HCT116 (cell line): ENCODE measurements at regions not wholly inside any gene's neighbourhood (a gene's known extent, or its start where the extent isn't known, plus 50 kb on each side); places are given as distances from the start of the nearest gene placed in this dataset.

Experiments used
- ATAC-seq: fragments of 200-7000 bp; cut with Tn5 transposase; 2 replicates; pipeline ENCODE4 v1.9.1; 2020; ENCODE audit warnings: mild to moderate bottlenecking, moderate library complexity
- BruUV-seq: library from RNA; stranded (reverse); fragments of 400-500 nt; replicated peaks from 2 replicates; lab custom pipeline; 2021; lab: Mats Ljungman, UMichigan
- CTCF ChIA-PET: fragments of 300-600 bp; sonication (Branson Sonifier 250); formaldehyde crosslinking; loops from one replicate; lab custom pipeline; 2021; ENCODE audit warnings: antibody characterized with exemption; lab: Charles Lee
- POLR2A ChIA-PET: fragments of 300-600, 350-600 bp; sonication (Branson Sonifier 250); formaldehyde crosslinking; loops from one replicate; lab custom pipeline; 2021; ENCODE audit warnings: antibody characterized with exemption; lab: Charles Lee
- RAD21 ChIA-PET, 2 experiments: fragments of 300-600 bp; sonication (Branson Sonifier 250); formaldehyde crosslinking; loops; one replicate each; lab custom pipeline; 2023; ENCODE audit warnings: low total read pairs in 2 of 2; ENCODE audit not compliant: uncharacterized antibody in 2 of 2, unreplicated experiment in 2 of 2, low non-redundant PET in 1 of 2; lab: Charles Lee
- DNase-seq: peaks from one replicate; pipeline ENCODE4 v3.0.0-alpha.2; 2010; ENCODE audit warnings: low read depth, low spot score
- H2AFZ ChIP-seq: fragments of 200-600 bp; shearing (Covaris generic), sonication (generic); 2 replicates; pipeline ENCODE4 v1.6.1; 2017; ENCODE audit warnings: low read depth, mixed run types, mixed read lengths, antibody characterized with exemption, low read length; ENCODE audit not compliant: poor library complexity, severe bottlenecking
- H3K27ac ChIP-seq: 2 replicates; pipeline ENCODE4 v1.5.1; 2012; ENCODE audit warnings: low read depth, low read length
- H3K27me3 ChIP-seq: fragments of 200-600 bp; sonication (generic); 2 replicates; pipeline ENCODE4 v1.6.1; 2016; ENCODE audit warnings: mixed run types, low read length, mixed read lengths; ENCODE audit not compliant: insufficient read depth
- H3K36me3 ChIP-seq, 2 experiments: fragments of 200-500 bp in 1 of 2; fragments of 200-600 bp in 1 of 2; sonication (Bioruptor generic) in 1 of 2; sonication (generic) in 1 of 2; 2 replicates each; pipeline versions ENCODE4 v1.5.1 to v1.6.1; 2014 to 2016; ENCODE audit warnings: low read length in 2 of 2, inconsistent platforms in 1 of 2, mixed read lengths in 1 of 2, mixed run types in 1 of 2; ENCODE audit not compliant: insufficient read depth in 2 of 2, control insufficient read depth in 1 of 2
- H3K4me1 ChIP-seq, 2 experiments: fragments of 200-600 bp in 1 of 2; sonication (generic) in 1 of 2; 2 replicates each; pipeline versions ENCODE4 v1.5.1 to v1.6.1; 2012 to 2017; ENCODE audit warnings: low read length in 2 of 2, inconsistent platforms in 1 of 2, mild to moderate bottlenecking in 1 of 2, mixed read lengths in 1 of 2, mixed run types in 1 of 2, moderate library complexity in 1 of 2; ENCODE audit not compliant: insufficient read depth in 2 of 2, control insufficient read depth in 1 of 2
- H3K4me2 ChIP-seq: fragments of 200-600 bp; sonication (generic); 2 replicates; pipeline ENCODE4 v1.6.1; 2017; ENCODE audit warnings: mixed run types, low read length, mixed read lengths
- H3K4me3 ChIP-seq, 2 experiments: fragments of 200-600 bp in 1 of 2; sonication (generic) in 1 of 2; replicated peaks in 1 of 2; 2 replicates each; pipeline ENCODE4 v1.5.1; 2011 to 2016; ENCODE audit warnings: low read length in 2 of 2, control low read depth in 1 of 2, low read depth in 1 of 2, mild to moderate bottlenecking in 1 of 2, mixed read lengths in 1 of 2, mixed run types in 1 of 2
- H3K79me2 ChIP-seq: fragments of 200-600 bp; sonication (generic); 2 replicates; pipeline ENCODE4 v1.6.1; 2017; ENCODE audit warnings: mild to moderate bottlenecking, mixed run types, low read length, moderate library complexity, mixed read lengths; ENCODE audit not compliant: insufficient read depth
- H3K9ac ChIP-seq: fragments of 200-600 bp; sonication (generic); 2 replicates; pipeline ENCODE4 v1.6.1; 2016; ENCODE audit warnings: low read length, mixed read lengths
- H3K9me2 ChIP-seq: fragments of 200-600 bp; sonication (generic), shearing (Covaris generic); 2 replicates; pipeline ENCODE4 v1.6.1; 2017; ENCODE audit warnings: mixed run types, mild to moderate bottlenecking, moderate library complexity; ENCODE audit not compliant: insufficient read depth
- H3K9me3 ChIP-seq, 2 experiments: fragments of 200-500 bp in 1 of 2; fragments of 200-600 bp in 1 of 2; sonication (Bioruptor generic) in 1 of 2; sonication (generic) in 1 of 2; 2 replicates each; pipeline ENCODE4 v1.6.1; 2014 to 2017; ENCODE audit warnings: low read length in 2 of 2, mixed read lengths in 2 of 2, inconsistent platforms in 1 of 2, low read depth in 1 of 2, mild to moderate bottlenecking in 1 of 2, mixed run types in 1 of 2, moderate library complexity in 1 of 2; ENCODE audit not compliant: control insufficient read depth in 1 of 2, insufficient read depth in 1 of 2
- H4K20me1 ChIP-seq: fragments of 200-600 bp; sonication (generic), shearing (Covaris generic); 2 replicates; pipeline ENCODE4 v1.6.1; 2017; ENCODE audit warnings: mixed run types, mild to moderate bottlenecking, moderate library complexity; ENCODE audit not compliant: insufficient read depth
- FOSL1 ChIP-seq: IDR thresholded peaks from 2 replicates; pipeline ENCODE4 v1.6.1; 2012; ENCODE audit warnings: low read depth
- JUND ChIP-seq: IDR thresholded peaks from 2 replicates; pipeline ENCODE4 v1.6.1; 2012
- POLR2A ChIP-seq: IDR thresholded peaks from 2 replicates; pipeline ENCODE4 v1.7.0; 2011; ENCODE audit warnings: borderline replicate concordance; ENCODE audit not compliant: insufficient read depth, insufficient read length; ENCODE audit errors: extremely low read depth
- POLR2AphosphoS5 ChIP-seq: IDR thresholded peaks from 2 replicates; pipeline ENCODE4 v1.6.1; 2011; ENCODE audit warnings: mild to moderate bottlenecking, low read depth, low read length, moderate library complexity
- RAD21 ChIP-seq: IDR thresholded peaks from 2 replicates; pipeline ENCODE4 v1.6.1; 2012; ENCODE audit warnings: low read depth, mild to moderate bottlenecking
- ZFX ChIP-seq: fragments of 450-650 bp; IDR thresholded peaks from 2 replicates; pipeline ENCODE4 v1.6.1; 2017
- intact Hi-C: fragments of 100-400 bp; cut with micrococcal nuclease; formaldehyde crosslinking; loops from 2 replicates; pipeline ENCODE4 v1.10.0; 2022

DNA sequence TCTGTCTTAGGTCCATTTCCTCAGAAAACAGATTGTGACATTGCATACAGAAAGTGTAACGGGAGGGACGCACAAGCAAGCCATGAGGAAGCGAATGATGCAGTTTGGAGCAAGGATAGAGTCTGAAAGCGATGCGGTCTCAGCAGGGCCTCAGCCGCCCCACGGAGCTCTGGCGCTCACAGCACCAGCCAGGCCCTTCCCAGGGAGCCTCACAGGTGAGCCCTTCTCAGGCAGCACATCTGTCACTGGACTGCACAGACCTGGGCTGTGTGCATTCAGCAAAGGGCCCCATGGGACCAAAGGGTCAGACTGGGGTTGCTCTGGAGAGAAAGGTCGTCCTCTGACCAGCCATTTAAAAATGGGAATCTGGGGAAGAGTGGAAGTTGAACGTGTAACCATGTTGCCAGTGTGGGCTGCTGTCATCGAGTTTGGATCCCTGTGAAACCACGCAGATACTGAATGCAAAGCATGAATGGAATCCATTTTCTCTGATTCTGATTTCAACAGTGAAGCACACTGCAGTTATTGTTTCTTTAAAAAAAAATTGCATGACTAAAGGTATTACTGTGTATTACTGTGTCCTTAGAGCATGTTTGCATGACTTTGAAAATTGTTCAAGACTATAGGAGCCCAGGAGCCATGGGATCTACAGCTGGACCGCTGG lies 350.0 kb upstream of the AKR1E2 start:
- H3K79me2 ChIP-seq, result no peaks in the 10 kb centered on the region
- CTCF ChIA-PET, result no interaction called here
- no peak overlapping the region for H3K9ac ChIP-seq
- DNase-seq (no peak), ATAC-seq (no peak)
- TF ChIP-seq POLR2A (no peak), JUND (no peak)
- H3K4me1 ChIP-seq, result no peaks in the 10 kb centered on the region
- no peak overlapping the region for H3K27ac ChIP-seq
- H3K9me2 ChIP-seq, result no peaks in the 10 kb centered on the region
- no peak overlapping the region for H3K4me2 ChIP-seq
- no peaks in the 10 kb centered on the region for H3K36me3 ChIP-seq
- intact Hi-C loops, result no loop called here
- POLR2A ChIA-PET, result no interaction called here
- no peak overlapping the region for H3K4me3 ChIP-seq
- H3K9me3 ChIP-seq, result no peaks in the 10 kb centered on the region
- BruUV-seq, result no TSS peak
- no peaks in the 10 kb centered on the region for H4K20me1 ChIP-seq
- RAD21 ChIA-PET, result no interaction called here
- no peaks in the 10 kb centered on the region for H3K27me3 ChIP-seq
- no peak overlapping the region for H2AFZ ChIP-seq

DNA sequence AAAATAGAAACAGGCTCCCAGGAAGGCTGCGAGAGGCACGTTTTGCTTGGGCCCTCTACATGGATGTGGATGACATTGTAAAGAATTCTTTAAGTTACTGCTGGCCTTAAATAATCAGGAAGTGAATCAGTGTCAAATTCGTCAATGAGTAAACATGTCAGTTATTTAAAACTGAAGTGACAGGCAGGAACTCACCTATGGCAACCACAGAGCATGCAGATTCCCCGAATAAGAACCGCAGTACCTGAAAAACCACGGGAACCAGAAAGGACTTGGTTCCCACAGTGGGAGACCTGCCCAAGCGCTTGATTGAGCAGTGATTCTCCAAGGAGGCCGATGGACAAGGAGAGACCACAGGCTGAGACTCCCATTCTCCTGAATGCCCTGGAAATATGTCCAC lies 351.2 kb upstream of the AKR1E2 start:
- no TSS peak for BruUV-seq

More for the DNA sequence above, 351.2 kb upstream of the AKR1E2 start:
- Histone ChIP-seq H3K27ac (no peak overlapping the region), H3K36me3 (no peaks in the 10 kb centered on the region), H3K27me3 (no peaks in the 10 kb centered on the region), H4K20me1 (no peaks in the 10 kb centered on the region), H3K9me3 (no peaks in the 10 kb centered on the region), H3K9me2 (no peaks in the 10 kb centered on the region), H3K4me1 (no peaks in the 10 kb centered on the region; a peak in 1 of 4 replicates), H3K79me2 (no peaks in the 10 kb centered on the region), H3K4me3 (no peak overlapping the region), H2AFZ (no peak overlapping the region), H3K4me2 (no peak overlapping the region), H3K9ac (no peak overlapping the region)
- RAD21 ChIA-PET, result no interaction called here
- POLR2A ChIA-PET, result no interaction called here
- no peak for DNase-seq
- CTCF ChIA-PET, result no interaction called here
- intact Hi-C loops, result no loop called here
- no peak for ATAC-seq
- no peak for TF ChIP-seq FOSL1
- no peak for TF ChIP-seq POLR2AphosphoS5
- TF ChIP-seq ZFX, result no peak
- TF ChIP-seq JUND, result no peak
- TF ChIP-seq RAD21, result no peak
